Gastroesophageal sphincter (tissue), 3 donors: ENCODE measurements at regions not wholly inside any gene's neighbourhood (a gene's known extent, or its start where the extent isn't known, plus 50 kb on each side); places are given as distances from the start of the nearest gene placed in this dataset.

ENCODE experiments used
- CTCF ChIP-seq, 4 experiments: fragments of 200-600 bp in 2 of 4; fragments of 450-650 bp in 2 of 4; sonication (generic) in 1 of 4; IDR thresholded peaks; one replicate each; pipeline ENCODE4 v1.5.1; 2017 to 2019; ENCODE audit warnings: antibody characterized with exemption in 4 of 4, mild to moderate bottlenecking in 2 of 4, moderate library complexity in 2 of 4
- EP300 ChIP-seq: sonication (generic); formaldehyde crosslinking; IDR thresholded peaks from one replicate; pipeline ENCODE4 v1.6.1; 2017; ENCODE audit warnings: antibody characterized with exemption, mild to moderate bottlenecking
- POLR2A ChIP-seq, 2 donors: fragments of 450-650 bp; IDR thresholded peaks; one replicate each; pipeline ENCODE4 v1.6.1; 2017; ENCODE audit warnings: antibody characterized with exemption in 2 of 2, mild to moderate bottlenecking in 2 of 2, moderate library complexity in 1 of 2
- POLR2AphosphoS5 ChIP-seq: sonication (generic); formaldehyde crosslinking; IDR thresholded peaks from one replicate; pipeline ENCODE4 v1.6.1; 2017; ENCODE audit warnings: antibody characterized with exemption

- TF ChIP-seq POLR2A (IDR thresholded peaks at IDR 0.05) (no peak), CTCF (IDR thresholded peaks at IDR 0.05) (no peak), POLR2AphosphoS5 (no peak), EP300 (no peak)
Observed at GRCh38 chr16:50478773-50479149, 69.4 kb upstream of the NKD1 start.
